ENCODE measurements at regions not wholly inside any gene's neighbourhood (a gene's known extent, or its start where the extent isn't known, plus 50 kb on each side); places are given as distances from the start of the nearest gene placed in this dataset.
"Not testable (repeated sequence)": the region's sequence is repeated elsewhere in the genome, so short reads cannot be mapped to it uniquely, and the experiment has no call there.

DNA sequence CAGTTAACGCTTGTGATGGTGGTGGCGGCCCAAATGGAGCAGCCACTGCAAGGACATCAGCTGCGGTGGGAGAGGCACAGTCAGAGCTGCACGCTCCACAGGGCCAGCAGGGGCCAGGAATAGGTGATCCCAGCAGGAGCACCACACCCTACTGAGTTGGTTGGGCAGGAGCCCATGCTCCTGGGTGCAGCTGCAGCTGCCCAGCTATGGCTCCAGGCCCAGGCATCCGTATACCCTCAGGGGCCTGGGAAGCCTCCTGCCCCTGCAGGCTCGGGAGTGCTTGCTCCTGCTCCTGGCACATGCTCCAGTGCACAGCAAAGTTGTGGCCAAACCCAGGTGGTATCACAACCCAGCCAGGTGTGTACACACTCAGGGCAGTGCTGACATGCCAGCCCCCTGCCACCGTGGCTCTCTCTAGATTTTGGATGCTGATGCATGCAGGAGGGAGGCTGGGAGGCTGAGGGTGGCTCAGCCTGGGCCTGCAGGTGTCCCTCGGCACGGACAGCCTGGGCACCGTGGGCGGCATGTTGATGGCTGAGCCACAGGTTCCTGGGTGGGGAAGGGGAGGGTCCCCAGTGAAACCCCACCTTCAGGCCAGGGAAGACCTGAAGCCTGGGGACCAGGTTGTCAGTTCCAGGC, 150.2 kb downstream of the CXXC4 start:
- intact Hi-C loops (cut with DNase I), result no loop called here
- DNase-seq (no peak), ATAC-seq (no peak)

DNA sequence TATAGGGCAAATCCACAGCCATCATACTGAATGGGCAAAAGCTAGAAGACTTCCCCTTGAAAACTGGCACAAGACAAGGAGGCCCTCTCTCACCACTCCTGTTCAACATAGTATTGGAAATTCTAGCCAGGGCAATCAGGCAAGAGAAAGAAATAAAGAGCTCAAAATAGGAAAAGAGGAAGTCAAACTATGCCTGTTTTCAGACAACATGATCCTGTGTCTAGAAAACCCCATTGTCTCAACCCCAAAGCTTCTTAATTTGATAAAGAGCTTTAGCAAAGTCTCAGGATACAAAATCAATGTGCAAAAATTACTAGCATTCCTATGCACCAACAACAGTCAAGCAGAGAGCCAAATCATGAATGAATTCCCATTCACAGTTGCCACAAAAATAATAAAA, 160.3 kb downstream of the CXXC4 start:
- intact Hi-C loops (cut with DNase I), result no loop called here
- ATAC-seq (no peak), DNase-seq (no peak)

DNA sequence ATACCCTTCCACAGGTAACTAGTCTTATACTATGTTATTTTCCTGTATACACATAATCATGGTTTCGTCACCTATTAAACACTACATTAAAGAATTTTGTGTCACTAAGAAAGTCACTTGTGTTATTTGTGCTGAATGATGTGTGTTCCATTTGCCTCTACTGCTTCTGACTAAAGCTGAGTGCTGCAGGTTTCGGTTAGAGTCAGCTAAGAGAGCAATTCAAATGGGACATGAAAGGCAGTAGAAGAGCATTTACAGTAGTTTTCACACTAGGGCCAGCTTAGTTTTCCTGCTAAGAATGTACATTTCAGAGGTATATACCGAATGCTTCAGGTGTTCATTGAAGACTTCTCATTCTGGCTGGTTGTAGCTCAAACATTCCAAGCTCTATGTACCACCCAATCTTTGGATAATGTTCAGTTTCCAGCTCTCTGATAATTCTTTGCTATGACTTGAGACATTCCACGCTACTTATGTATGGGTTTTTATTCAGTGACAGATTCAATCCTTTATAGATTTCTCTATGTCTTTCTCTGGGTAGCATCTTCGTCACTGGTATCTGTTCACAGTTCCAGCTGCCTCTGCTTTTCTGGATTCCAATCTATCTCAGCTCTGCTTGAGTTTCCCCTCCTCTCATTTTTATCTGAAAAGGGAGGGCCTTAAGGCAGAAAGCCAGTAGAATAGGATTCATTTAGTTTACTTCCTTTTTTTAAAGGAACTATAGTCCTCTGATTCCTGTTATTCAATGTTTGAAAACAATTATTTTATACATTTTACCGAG, 164.4 kb downstream of the CXXC4 start:
- no peak for ATAC-seq
- no peak for DNase-seq

DNA sequence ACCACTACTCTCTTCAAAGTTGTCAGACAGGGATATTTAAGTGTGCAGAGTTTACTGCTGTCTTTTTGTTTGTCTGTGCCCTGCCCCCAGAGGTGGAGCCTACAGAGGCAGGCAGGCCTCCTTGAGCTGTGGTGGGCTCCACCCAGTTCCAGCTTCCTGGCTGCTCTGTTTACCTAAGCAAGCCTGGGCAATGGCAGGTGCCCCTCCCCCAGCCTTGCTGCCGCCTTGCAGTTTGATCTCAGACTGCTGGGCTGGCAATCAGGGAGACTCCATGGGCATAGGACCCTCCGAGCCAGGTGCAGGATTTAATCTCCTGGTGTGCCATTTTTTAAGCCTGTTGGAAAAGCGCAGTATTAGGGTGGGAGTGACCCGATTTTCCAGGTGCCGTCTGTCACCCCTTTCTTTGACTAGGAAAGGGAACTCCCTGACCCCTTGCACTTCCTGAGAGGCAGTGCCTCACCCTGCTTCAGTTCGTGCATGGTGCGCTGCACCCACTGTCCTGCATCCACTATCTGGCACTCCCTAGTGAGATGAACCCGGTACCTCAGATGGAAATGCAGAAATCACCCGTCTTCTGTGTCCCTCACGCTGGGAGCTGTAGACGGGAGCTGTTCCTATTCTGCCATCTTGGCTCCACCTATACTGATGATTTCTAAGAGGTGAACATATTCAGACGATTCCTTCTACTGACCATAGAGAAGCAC, 167.6 kb downstream of the CXXC4 start:
- intact Hi-C loops (cut with DNase I); ATAC-seq; DNase-seq: not testable (repeated sequence)

More for the DNA sequence above, 164.4 kb downstream of the CXXC4 start:
- intact Hi-C loops (cut with DNase I), result no loop called here

DNA sequence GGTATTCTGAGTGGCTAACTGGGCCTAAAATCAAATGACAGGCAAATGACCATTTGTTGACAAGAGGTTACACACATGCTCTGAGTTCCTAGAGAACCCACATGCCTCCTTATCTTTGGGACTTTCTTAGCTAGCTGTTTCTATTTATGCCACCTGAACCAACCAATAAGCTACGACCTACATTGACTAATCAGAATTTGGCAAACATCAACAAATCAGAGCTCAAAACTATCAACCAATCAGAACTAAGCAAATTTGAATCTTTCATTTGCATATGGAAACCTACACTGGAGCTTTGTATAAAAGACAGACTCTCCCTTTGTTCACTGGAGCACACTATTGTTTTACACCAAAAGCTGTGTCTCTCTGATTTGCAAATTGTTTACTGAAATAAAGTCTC, 192.0 kb downstream of the CXXC4 start:
- ATAC-seq (no peak), DNase-seq (no peak)
- intact Hi-C loops (cut with DNase I), result no loop called here

DNA sequence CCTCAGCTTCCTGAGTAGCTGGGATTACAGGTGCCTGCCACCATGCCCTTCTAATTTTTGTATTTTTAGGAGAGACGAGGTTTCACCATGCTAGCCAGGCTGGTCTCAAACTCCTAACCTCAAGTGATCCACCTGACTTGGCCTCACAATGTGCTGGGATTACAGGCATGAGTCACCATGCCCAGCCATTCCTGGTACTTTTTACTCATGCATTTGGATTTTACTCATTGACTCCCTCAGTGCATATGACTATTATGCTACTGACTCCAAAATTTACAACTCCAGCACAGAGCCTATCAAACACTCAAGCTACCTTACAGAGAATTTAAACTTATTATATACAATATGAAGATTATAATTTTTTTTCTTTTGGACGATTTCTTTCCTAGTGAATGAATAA, 199.9 kb downstream of the CXXC4 start:
- ATAC-seq, result no peak
- DNase-seq, result no peak
- intact Hi-C loops (cut with DNase I), result no loop called here

DNA sequence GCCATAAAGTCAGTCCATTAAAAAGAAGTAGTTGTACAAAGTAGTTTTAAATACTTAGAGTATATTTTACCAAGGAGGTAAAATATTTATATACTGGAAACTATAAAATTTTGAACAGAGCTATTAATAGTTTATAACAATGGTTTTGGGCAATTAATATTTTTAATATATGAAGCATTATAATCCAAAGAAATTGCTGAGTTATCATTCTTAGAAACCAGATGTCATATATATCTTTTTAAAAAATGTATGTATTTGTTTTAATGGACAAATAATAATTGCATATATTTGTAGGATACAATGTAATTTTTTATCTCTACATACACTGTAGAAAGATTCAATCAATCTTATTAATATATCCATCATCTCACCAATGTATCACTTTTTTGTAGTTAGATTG, 207.8 kb downstream of the CXXC4 start:
- no peak for DNase-seq
- intact Hi-C loops (cut with DNase I), result no loop called here
- no peak for ATAC-seq

DNA sequence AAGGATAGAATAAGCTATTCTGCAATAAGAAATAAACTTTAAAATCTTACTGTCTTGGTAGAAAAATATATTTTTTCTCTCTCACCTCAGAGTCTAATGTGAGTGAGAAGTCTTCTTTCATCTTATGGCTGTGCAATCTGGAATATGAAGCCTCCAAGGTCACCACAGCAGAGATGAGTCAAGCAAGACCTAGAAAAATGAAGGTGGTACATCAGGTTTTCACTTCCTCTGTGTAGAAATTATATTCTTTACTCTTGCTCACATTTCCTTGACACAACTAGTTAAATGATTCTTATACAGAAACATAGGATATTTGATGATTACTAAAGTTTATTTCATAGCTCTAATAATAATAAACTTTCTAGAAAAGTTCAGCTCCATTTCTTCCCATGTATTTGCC, 211.4 kb downstream of the CXXC4 start:
- intact Hi-C loops (cut with DNase I), result no loop called here
- DNase-seq, result no peak
- ATAC-seq, result no peak

DNA sequence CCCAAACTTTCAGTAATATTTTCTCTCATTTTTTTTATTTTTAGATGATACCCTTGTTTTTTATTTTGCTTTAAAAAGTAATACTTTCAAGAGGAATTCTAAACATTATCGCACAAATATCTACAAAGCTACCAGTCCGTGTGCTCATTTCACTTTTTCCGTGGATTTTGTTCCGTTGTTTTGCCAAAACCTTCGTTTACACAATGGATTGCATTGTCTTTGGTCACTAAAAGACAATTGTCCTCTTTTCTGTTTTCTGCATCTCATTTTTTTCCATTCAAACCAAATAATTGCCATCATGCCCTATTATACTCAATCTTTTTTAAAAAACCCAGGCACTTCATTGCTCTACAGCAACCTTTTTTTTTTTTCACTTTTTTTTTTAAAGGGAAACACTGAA, 214.9 kb downstream of the CXXC4 start:
- DNase-seq (no peak), ATAC-seq (no peak)
- intact Hi-C loops (cut with DNase I), result no loop called here

DNA sequence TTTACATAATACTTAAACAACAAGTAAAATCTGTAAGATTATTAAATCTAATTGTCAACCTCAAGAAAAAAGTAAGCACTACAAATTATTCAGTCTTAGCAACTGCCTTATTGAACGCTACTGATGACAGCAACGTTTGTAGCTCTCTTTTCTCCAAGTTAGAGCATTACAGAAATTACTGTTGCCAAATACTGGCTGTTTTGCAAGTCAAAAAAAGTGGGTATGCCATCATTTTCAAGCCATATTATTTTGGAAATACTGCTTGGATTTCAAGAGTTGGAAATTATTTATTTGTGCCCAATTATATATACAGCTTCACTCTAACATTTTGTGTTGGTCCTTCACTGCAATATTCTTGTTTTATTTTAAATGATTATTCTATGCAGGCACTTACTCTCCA, 221.7 kb downstream of the CXXC4 start:
- intact Hi-C loops (cut with DNase I), result no loop called here
- no peak for DNase-seq

DNA sequence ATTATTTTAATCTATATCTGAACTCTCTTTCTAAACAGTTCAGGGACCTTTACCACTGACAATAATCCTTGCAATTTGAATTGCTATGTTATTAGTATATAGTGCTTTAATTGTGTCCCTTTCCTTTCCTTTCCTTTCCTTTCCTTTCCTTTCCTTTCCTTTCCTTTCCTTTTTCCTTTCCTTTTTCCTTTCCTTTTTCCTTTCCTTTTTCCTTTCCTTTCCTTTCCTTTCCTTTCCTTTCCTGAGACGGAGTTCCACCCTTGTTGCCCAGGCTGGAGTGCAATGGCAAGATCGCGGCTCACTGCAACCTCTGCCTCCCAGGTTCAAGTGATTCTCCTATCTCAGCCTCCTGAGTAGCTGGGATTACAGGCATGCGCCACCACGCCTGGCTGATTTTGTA, 225.1 kb downstream of the CXXC4 start:
- DNase-seq; intact Hi-C loops (cut with DNase I); ATAC-seq: not testable (repeated sequence)

More for the DNA sequence above, 221.7 kb downstream of the CXXC4 start:
- no peak for ATAC-seq

DNA sequence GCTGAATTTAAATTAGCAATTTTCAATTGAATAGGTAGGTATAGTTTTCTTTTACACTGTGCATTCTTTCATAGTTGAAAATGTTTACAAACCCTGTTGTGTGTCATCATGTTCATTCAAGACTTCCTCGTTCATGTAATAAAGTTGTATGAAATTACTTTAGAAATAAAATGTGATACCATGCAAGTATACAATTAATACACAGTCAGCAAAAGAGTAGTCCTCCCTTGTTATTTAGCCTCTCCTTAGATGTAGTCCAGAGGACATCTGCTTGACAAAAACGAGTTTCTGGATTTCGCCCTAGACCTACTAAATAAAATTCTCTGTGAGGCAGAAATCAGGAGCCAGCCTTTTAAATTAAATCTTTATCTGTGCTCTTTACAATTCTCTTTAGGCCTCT, 231.6 kb downstream of the CXXC4 start:
- no peak for ATAC-seq
- DNase-seq, result no peak
- intact Hi-C loops (cut with DNase I), result no loop called here

DNA sequence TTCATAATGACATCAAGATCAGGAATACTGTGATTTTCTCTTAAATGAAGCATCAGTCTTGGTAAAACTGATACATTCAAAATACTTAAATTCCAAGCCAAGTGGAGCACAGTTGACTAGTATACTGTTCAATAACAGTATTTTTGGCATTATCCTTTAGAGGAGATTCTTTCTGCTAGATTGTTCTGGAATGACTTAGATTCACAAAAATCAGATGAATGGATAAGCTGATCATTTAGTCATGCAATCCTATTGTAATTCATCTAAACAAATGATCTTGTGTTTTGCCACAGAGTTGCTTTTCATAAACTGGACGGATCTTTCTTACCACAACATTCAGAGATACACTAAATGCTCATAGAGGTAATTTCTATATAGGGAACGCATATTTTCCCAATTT, 232.0 kb downstream of the CXXC4 start:
- ATAC-seq (no peak), DNase-seq (no peak)
- intact Hi-C loops (cut with DNase I), result no loop called here

DNA sequence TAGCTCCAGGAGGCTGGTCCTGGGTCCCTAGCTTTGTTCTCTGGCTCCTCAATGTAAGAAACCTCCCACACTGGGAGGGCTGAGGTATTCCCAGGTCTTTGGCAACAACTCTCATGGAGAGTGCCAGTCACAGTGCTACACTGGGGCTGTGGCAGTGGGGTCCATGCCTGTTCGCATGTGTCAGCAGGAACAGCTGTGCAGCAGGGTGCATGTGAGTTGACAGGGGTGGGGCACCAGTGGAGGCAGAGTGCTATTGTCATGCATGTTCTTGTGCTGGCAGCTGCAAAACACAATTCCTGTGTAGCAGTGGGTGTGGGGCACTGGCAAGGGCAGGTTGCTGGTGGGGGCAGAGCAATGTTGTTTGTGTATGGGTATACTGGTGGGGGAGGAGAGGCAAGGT, 246.0 kb downstream of the CXXC4 start:
- ATAC-seq (no peak), DNase-seq (no peak)
- intact Hi-C loops (cut with DNase I), result no loop called here

DNA sequence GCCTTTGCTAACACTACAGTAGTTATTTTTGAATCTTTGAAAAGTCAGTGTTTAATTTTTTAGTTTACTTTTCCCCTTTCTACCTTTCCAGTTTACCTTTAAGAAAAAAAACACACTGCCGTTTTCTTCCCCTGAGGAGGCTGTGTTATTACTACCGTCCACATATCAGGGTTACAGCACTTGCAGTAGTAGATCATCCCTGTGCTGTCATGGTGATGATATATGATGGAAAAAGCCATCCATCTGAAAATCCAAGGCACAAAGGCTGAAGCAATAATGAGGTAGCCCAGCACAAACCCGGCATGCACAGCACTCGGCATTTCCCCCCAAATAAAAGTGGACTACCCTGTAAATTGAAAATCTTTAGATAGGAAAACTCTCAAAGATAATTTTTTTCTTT, 258.7 kb downstream of the CXXC4 start:
- ATAC-seq (no peak), DNase-seq (no peak)
- intact Hi-C loops (cut with DNase I), result no loop called here

DNA sequence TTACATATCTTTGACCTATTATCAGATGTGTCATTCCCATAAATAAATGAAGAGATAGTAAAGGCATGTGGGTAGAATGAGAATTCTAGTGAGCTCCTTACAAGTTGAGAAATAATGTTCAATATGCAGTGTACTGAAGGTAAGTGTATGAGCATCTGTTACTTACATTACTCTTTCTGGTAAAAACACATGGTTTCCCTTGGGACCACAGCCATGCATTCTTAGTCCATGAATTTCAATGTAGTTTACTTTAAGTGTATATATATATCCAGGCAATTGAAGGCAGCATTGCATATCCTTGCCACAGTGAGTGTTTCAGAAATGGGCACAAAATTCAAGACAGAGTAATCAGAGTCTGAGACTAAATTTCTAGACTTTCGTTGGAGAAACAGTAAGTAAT, 277.2 kb downstream of the CXXC4 start:
- DNase-seq (no peak), ATAC-seq (no peak)
- intact Hi-C loops (cut with DNase I), result no loop called here

DNA sequence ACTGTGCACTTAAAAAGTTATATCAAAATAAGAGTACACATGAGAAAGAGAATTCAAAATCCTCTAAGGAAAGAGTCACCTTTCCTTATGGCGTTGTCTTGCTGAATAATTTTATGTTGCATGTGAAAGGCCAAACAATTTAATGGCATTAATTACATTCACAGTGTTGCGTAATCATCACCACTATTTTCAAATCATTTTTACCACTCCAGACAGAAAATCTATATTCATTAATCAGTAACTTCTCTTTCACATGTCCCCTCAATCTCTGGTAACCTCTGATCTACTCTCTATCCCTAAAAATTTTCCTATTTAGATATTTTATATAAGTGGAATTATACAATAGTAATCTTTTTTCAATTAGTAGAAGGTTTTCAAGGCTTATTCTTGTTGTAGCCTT, 283.0 kb downstream of the CXXC4 start:
- intact Hi-C loops (cut with DNase I), result no loop called here
- no peak for ATAC-seq
- DNase-seq, result no peak

DNA sequence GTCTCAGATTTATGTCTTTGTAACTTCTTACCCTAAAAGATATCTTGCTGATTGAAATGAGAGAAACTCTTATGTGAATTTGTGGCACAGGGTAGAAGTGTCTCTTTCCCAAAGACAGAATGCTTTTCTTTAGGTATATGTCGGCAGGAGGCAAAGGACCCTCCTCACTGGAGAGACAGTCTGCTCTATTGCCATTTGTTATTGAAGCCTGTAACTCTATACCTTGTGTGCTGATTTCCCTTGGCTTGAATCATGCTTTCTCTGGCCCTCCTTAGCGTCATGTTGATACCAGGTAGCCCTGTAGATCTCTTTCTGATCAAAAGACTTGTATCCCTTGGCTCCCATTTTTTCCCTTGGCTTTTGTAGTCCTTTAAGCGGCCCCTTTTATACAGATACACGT, 284.3 kb downstream of the CXXC4 start:
- DNase-seq, result no peak
- ATAC-seq, result no peak
- intact Hi-C loops (cut with DNase I), result no loop called here

DNA sequence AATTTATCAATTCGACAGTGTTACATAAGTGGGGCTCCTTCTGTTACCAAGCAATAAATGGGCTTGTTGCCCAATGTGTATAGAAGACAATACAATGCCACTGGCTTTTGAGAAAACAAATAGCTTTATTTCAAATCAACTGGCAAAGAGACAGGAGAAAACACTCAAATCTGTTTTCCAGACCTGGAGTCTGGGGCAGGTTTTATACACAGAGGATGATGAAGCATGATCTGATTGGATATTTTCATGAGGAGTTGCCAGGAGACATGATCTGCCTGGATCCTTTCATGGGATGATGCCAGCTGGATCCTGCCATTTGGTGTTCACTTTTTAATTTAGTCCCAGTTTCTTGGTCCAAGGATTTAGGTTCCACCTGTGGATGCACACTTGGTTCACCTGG, 287.9 kb downstream of the CXXC4 start:
- ATAC-seq, result no peak
- no peak for DNase-seq
- intact Hi-C loops (cut with DNase I), result no loop called here

DNA sequence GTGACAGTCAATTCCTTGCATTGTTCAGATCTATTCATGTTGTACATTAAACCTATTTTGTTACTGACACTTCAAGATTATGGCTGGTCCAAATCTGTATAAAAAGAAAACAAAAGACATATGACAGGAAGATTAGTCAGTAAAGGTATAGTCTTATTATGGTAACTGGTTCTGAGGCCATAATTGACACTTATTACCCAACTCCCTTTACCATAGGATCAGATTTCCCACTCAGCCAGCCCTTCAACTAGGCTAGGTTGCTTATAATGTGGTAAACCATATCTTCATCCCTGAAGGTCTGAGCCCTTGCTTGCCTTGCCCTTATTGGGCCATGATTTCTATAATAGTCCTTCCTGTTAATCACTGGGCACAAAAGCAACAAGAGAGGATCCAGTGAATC, 289.6 kb downstream of the CXXC4 start:
- no peak for ATAC-seq
- intact Hi-C loops (cut with DNase I), result no loop called here
- DNase-seq, result no peak

DNA sequence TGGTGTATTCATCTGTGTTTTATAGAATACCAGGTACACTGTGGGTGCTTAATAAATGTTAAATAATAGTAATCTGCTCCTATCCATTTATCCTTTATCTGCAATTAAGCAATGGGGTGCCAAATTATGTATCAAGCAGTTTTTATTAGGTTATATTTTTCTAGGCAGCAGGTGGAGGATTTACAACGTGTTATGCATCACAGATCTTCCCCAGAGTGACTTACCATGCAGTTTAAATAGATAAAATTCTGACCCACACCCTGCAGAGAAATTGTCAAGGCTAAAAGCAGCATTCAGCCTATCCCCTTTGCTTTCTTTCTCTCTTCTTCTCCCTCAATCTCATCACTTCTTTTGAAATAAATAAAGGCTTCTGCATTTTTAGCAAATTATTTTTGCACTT, 306.4 kb downstream of the CXXC4 start:
- DNase-seq, result no peak
- no peak for ATAC-seq
- intact Hi-C loops (cut with DNase I), result no loop called here
